Fibroblast of the aortic adventitia (primary cell): ENCODE measurements at regions not wholly inside any gene's neighbourhood (a gene's known extent, or its start where the extent isn't known, plus 50 kb on each side); places are given as distances from the start of the nearest gene placed in this dataset.

ENCODE experiments used
- DNase-seq: peaks from one replicate; pipeline ENCODE4 v3.0.0-alpha.2; 2010; ENCODE audit warnings: low read depth
- H3K4me3 ChIP-seq: 2 replicates; pipeline ENCODE4 v1.5.1; 2011; ENCODE audit warnings: low read depth, mild to moderate bottlenecking, control low read depth, low read length, moderate library complexity
- TF ChIP-seq, protein P1 (sequence below): IDR thresholded peaks from 2 replicates; pipeline ENCODE4 v1.5.1; 2011; ENCODE audit warnings: mild to moderate bottlenecking, low read length, control low read depth, inconsistent platforms; ENCODE audit not compliant: insufficient read depth

DNA sequence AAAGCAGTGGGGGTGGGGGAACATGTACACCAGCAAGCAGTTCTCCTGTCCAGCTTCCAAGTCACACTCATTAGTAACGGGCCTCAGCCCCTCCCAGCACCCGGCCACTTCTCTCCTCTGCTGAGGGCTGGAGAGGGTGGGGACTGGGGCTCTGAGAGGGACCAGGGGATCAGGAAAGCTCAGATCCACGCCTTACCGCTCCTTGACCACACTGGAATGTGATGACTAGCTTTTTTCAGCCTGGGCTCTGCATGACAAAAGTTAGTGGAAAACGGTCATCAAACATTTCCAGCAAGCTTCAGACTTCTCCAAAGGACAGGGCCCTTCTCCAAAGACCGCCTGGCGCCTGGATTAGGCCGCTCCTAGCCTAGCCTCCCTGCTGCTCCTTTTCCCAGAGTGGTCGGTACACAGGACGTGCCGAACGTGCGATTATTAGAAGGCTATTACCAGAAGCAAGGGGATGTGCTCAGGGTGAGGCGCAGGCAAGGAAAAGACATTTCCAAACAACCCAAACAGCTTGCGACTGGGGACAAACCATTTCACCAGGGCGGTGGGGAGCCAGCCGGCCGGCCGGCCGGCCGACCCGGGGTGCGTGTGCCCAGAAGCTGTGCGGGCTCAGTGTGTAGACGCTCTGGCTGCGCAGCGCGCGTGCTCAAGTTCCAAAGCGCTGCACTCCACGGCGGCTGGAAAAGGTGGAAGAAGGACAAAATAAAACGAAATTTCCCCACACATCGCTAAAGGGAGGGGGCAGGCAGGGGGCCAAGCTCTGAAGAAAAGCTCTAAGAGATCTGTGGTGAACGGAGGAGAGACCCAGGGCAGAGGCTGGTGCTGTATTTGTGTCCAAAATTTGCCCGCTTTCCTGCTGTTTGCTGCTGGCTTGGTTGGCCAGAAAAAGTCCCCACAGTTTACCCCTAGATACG, 51.0 kb upstream of the SSR3 start:
- TF ChIP-seq, protein P1, sequence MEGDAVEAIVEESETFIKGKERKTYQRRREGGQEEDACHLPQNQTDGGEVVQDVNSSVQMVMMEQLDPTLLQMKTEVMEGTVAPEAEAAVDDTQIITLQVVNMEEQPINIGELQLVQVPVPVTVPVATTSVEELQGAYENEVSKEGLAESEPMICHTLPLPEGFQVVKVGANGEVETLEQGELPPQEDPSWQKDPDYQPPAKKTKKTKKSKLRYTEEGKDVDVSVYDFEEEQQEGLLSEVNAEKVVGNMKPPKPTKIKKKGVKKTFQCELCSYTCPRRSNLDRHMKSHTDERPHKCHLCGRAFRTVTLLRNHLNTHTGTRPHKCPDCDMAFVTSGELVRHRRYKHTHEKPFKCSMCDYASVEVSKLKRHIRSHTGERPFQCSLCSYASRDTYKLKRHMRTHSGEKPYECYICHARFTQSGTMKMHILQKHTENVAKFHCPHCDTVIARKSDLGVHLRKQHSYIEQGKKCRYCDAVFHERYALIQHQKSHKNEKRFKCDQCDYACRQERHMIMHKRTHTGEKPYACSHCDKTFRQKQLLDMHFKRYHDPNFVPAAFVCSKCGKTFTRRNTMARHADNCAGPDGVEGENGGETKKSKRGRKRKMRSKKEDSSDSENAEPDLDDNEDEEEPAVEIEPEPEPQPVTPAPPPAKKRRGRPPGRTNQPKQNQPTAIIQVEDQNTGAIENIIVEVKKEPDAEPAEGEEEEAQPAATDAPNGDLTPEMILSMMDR: no peak
- DNase-seq: peak; percentile 74
- peak overlapping the region; percentile 53 for H3K4me3 ChIP-seq

DNA sequence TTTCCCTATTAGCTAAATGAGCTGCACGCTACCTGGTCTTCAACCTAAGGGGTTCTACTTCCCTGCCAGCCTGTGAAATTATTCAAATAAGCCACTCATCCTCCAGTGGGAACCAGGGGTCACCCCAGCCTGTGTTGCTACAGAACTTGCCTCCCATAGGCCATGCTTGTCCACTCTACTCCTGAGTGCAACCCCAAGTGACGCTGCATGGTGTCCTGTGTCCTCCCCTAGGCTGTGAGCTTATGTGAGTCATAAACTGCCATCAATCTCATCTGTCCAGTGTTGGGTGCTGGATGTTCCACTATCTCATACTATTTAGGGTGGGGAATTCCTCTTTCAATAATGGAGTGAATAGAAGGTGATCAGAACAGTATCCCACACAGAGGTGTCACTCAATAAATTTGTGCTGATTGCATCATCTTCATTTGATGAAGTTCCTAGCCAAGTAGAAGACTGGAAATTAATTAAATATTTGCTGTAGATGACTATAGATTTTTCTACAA, 49.8 kb upstream of the SSR3 start:
- TF ChIP-seq, protein P1: no peak
- DNase-seq: no peak

More for the DNA sequence above, 49.8 kb upstream of the SSR3 start:
- no peak overlapping the region for H3K4me3 ChIP-seq
